GM19238 (cell line): ENCODE measurements at regions not wholly inside any gene's neighbourhood (a gene's known extent, or its start where the extent isn't known, plus 50 kb on each side); places are given as distances from the start of the nearest gene placed in this dataset.

ENCODE experiments used
- DNase-seq: peaks from one replicate; pipeline ENCODE4 v3.0.0; 2011; ENCODE audit warnings: low spot score; ENCODE audit not compliant: insufficient read length

GRCh38 chr6:14365393-14365792 is 247.8 kb downstream of the CD83 start:
- no peak for DNase-seq

DNA sequence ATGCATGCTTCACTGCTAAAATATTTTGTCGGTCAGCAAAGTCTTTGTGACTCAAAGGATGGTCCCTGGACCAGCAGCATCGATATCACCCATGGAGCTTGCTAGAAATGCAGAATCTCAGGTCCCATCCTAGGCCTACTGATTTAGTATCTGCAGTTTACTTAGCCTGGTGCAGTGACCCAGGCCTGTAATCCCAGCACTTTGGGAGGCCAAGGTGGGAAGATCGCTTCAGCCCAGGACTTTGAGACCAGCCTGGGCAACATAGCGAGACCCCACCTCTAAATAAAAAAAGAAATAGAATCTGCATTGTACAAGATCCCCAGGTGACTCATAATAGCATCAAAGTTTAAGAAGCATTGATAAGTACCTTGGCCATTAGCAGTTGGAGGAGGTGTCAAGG is 248.7 kb downstream of the CD83 start:
- DNase-seq, result no peak

- DNase-seq, result no peak
These were observed 249.3 kb downstream of the CD83 start for GRCh38 chr6:14366872-14367271.

GRCh38 chr6:14367296-14367695 is 249.7 kb downstream of the CD83 start:
- DNase-seq, result no peak

DNA sequence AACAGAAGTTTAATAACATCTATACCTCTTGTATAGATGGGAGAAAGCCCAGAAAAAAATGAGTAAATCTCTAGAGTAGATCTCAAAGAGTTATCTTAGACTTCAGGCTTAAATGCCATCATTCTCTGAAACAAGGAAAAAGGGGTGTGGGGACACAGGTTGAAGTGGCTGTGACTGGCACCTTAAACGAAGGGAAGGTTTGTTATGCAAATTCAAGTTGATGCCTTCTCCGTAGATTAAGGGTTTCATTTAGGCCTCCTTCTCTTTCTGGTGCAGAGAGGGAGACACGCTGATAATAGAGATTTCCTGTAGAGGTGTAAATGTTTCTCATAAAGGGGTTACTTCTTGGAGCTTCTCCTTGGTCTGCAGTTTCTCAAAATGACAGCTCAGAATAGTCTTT is 252.1 kb downstream of the CD83 start:
- no peak for DNase-seq

DNA sequence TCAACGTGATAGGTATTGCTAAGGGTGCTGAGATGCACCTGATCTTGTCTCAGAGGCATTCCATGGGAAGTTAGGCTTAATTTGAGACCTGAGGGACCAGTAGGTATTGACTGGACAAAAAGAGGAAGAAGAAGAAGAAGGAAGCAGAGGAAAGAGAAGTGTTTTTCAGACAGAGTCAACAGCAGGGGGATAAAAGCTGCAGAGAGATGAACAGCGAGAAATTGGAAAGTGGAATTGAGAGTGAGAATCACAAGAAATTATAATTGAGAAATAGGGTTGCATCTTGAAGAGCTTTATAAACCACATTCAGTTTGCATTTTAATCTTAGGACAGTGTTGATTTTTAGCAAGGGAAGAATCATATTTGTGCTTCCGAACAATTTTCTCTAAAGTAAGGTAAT is 254.0 kb downstream of the CD83 start:
- DNase-seq, result no peak

DNA sequence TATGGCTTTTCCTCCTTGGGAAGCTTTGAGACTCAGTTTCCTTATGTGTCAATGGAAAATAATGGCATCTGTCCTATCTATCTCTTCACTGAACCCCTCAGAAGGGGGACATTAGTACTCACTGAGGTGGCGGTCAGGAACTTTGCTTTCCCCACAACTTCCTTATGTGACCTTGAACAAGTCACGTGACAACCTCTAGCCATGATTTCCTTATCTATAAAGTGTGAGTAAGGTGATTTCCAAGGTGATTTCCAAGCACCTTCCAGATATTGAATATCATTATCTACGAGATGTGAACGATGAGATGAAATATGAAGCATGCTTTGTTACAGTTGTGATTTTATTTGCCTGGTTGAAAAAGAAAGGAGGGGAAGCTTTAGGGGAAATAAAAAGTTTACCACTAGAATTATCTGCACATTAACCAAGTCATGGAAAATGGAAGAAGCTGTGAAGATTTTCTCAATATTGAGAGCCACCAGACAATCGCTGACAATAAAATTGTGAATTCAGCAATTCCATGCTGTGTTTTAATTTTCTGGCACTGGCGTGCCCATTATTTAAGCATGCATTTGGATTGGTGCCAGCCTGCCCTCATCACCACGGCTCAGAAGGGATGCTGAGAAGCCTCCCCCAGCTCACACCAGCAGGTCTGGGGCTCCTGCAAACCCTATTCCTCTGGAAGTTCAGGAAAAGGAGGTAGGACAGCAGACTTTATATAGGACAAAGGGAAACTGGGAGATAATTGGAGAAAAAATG is 255.3 kb downstream of the CD83 start:
- DNase-seq, result no peak

DNA sequence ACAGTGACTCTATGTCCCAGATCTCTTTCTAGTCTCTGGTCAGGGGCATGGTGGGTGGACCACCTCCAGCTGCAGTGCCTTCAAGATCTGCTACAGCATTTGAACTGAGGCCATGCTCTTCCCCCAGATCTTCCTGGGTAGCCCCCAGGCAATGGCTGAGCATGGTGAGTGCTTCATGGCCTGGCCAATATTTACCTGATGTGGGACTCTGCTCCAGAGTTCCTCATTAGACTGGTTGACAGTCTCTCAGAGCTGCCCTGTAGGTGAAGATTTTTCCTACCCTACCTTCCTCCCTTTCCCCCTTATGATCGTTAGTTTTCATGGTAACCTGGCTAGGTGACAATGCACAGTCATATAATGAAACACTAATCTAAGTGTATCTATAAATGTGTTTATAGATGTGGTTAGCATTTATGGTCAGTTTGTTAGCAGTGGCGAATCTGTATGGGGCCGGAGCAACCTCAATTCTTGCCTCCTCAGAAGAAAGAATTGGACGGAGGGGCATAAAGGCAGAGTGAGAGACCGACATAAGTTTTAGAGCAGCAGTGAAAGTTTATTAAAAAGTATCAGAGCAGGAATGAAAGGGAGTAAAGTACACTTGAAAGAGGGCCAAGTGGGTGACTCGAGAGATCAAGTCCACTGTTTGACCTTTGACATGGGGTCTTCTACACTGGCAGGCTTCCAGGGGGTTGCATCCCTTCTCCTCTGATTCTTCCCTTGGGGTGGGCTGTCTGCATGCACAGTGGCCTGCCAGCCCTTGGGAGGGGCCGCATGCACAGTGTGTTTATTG is 256.3 kb downstream of the CD83 start:
- DNase-seq, result no peak

GRCh38 chr6:14375930-14376329 is 258.4 kb downstream of the CD83 start:
- no peak for DNase-seq

DNA sequence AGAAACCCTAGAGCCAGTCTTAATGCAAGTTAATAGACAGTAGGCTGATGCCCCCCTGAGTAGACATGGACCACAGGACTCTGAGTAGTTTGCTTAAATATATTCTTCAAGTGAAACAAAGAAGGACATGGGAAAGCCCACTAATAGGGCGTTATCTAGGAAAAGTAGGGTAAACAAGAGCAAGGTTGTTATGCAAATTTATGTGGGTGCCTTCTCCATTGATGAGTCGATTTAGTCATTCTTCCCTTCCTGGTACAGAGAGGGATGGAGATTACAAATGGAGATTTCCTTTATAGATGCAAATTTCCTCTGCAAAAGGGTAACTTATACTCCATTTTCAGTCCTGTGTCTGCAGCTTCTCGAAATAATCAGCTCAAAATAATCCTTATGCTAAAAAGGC is 262.0 kb downstream of the CD83 start:
- DNase-seq, result no peak

GRCh38 chr6:14380086-14380820 is 262.7 kb downstream of the CD83 start:
- DNase-seq, result no peak

DNA sequence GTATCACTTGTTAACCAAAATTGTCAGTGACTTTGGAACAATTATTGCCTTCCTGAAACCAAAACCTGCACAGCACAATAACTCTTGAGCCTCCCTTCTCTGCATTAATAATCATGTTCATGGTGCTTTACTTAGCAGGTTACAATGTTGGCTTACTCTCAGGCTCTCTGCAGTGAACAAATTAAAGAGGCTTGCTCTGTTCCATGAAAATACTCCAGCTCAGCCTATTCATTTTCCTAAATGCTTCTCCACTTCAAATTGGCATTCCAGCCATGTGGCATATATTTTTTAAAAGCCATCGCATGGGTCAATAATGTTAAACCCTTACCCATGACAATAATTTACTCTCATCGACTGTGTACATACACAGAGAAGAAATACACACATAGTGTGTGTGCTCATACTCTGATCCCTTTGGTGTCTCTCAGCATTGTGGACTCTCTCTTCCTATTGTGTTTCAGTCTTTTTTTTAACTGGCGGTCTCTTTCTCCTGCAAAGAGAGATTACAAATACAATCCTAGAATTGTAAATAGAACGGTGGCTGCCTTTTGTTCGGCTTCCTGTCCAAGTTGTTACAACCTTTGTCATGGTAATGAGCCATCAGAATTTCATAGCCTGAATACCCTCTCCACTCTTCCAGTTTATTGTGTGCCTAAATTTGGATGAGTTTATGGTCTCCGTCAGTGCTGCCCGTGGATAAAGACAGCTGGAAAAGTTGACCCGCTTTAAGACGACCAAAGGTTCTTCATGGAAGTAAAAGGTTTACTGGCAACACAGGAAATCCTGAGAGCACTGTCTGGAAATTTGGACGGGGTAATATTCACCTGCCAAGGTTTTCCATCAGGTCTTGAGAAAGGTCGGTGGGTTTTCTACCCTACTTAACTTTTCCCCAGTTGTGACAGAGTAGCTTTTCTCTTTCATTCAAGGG is 263.6 kb downstream of the CD83 start:
- DNase-seq, result no peak

DNA sequence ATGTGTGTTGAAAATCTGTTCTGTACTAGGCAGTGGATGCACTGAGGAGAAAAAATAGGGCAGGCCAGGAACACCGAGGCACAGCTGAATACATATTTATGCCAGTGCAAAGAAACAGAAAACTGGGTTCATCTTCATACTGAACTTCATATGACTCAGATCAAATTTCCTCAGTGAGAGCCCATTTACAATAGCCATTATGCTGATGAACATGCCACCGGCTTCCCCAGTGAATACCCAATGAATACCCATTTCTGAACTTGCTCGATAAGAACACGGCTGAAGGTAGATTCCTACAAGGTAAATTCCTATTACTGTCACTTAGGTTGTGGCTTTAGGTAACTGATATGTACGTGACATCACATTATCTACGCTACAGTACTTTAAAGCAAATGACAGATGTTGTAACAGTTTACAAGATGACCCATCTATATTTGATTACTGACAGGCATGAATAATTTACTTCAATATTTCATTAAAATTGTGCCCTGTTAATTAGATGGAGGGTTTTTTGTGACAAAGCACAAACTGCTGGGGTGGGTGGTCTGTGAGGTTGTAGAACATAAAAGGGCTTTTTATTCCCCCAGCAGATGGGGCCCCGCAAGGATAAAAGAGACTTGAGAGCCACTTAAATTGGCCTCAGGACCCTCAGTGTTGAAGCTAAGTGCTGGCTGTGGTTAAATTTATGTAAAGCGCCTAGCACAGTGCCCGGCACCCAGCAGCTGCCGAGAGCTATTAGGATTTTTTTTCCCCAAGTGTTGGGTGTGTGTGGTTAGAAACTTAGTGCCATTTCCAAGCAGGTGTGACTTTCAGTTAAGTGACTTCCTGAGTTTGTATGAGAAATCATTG is 264.5 kb downstream of the CD83 start:
- no peak for DNase-seq

- no peak for DNase-seq
These were observed 265.2 kb downstream of the CD83 start for GRCh38 chr6:14382678-14383236.

DNA sequence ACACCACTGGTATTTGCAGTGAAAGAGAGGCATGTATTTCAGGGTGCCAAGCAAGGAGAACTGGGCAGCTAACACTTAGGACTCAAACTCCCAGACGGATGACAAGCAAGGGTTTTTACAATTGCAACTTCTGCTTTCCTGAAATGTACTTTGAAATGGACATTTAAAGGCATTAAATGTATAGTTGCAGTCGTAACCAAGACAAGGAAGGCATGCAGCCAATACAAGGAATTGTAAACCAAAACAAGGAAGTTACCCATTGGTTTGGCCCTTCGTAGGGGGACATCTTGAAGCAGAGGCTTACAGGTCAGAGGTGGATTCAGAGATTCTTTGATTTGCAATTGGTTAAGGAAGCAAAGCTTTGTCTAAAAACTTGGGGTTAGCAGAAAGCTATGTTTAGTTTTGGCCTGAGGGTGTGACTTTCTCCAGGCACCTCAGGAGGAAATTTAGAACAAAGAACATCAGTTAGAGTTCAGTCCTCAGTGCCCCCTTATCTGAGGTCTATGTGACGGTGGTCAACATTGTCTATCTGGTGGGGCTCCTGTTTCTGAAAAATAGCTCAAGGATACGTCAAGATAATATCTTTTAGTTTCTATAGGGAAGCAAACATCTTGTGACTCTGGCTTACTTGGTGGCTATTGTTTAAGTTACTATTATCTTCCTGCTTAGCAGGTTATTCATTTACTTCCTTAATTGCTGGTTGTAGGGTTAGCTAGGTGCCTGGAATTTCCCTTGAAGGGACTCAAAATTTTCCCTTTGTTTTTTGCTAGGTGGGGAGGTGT is 266.0 kb downstream of the CD83 start:
- no peak for DNase-seq

DNA sequence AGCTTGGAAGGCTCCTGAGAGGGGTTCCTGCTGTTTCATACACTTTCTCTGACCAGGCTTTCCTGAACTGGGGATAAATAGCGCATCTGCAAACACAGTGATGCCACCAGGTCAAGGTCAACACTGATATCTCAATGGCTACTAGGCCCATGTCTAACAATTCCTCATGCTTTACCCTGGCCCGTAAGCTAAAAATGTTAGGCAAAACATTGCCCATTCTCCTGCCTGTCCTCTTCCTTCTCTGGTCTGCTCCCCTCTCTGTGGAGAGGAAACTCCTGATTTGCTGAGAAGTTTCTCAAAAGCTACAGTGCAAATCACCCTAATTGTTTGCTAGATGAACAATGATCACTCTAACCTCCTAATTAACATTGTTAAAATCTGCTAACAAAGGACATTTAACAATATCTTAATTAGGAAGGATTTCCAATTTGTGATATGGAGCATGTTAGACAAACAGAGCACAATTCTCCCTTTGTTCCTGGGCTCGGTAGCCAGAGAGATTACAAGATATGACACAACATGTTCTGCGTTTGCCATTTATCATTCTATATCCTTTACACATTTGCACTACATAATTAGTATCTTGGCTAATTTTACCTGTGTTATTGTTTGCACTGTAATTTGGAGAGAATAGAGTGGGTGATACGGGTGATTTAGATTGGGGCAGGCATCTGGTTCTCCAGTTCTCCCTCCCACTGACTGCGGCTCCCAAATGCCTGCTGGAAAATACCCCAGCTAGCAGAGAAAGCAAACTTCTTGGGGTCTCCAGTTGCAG is 266.8 kb downstream of the CD83 start:
- no peak for DNase-seq

GRCh38 chr6:14386263-14386662 is 268.7 kb downstream of the CD83 start:
- no peak for DNase-seq

DNA sequence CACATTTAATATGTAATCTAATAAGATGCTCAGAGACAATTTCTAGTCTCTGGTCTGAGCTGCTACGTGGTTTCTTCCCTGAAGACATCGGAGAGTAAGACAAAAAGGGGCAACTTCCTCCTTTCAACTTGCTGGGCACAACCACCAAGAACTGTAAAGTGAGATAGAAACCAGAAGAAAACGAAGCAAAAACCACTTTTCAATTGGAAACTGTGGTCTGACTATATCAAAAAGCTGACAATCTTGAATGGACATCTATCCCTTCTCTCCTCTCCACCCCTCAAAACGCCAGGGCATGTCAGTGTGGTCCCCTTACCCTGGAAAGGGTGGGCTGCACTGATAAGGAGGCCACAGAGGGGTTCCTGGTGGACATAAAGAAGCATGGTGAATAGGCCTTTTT is 269.1 kb downstream of the CD83 start:
- no peak for DNase-seq
